HG03196 (cell line): ENCODE measurements at regions not wholly inside any gene's neighbourhood (a gene's known extent, or its start where the extent isn't known, plus 50 kb on each side); places are given as distances from the start of the nearest gene placed in this dataset.
"Not testable (repeated sequence)": the region's sequence is repeated elsewhere in the genome, so short reads cannot be mapped to it uniquely, and the experiment has no call there.

Experiments used
- ATAC-seq: cut with Tn5 transposase; IDR thresholded peaks from one replicate; pipeline ENCODE4 v1.9.1; 2021; ENCODE audit not compliant: unreplicated experiment

DNA sequence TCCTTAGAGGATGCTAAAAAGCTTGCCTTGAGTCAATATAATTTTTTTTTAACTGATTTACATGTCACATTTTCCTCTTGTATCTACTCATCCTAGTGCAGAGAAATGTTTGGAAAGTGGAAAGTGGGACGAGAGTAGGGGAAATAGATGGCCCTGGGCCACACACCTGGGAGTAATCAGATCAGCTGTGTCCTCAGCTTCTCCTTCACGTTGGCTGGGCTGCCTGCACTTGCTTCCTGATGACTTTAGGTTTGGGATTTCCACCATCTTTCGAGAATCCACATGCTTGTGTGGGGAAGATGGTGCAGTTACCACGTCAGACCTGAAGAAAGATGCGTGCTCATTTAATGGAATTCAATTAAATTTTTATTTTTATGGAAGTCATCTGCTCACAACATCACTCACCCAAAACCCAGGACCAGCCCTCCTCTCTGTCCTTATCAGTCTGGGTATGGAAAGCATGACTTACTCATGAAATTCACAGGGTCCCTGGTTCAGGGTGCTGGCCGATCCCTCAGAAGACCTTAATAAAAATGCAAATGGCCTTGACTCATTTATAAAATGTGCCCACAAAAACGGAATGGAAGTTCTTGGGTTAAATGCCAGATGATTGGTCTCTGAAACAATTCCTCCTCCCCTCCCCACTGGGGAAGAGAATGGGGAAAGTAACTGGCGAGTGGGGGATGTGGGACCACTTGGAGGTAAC lies 74.5 kb upstream of the TIAM2 start:
- no peak for ATAC-seq

DNA sequence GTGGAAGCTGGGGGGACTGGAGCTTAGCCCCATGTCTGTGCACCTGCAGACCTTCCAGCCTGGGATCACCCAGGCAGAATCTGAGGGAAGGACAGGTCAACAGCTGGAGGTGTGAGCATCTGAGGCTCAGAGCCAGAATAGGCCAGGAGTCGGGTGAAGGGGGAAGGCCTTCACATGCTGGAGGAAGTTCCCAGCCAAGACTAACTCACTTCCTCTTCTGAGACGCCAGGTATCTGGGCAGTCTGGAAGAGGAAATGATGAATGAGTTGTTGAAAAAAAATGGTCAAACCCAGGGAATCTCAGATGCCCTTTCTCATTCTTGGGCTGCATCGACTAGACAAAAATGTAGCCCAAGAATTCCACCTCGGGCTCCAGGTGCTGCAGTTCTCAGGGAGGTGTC lies 73.6 kb upstream of the TIAM2 start:
- ATAC-seq: no peak

DNA sequence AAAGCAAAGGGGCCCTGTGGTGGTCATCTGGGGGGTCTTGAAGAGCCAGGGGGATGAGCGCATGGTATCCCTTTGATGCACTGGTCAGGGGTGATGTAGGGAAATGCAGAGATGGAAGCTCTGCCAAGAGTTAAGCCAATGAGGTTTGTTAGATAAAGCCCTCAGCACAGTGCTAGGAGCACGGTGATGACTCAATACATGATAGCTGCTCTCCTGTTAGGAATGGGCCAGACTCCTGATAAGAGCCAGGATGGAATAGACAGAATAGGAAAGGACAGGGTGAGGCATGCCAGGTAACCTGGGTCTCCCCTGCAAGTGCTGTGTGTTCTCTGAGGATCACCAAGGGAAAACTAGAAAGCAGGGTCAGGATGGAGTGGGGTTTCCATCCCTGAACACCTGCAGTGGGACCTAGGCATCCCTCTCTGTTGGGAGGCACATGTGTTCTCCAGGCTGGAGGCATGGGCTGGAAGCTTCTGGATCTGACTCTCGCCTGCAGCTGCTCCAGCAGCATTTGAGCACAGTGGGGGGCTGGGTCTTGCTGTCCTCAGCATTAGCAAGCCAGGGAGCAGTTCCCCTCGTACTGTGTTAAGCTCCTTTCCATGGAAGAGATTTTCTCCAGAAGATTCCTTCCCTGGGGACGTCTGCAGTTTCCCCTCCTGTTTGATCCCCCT lies 71.8 kb upstream of the TIAM2 start:
- ATAC-seq: no peak

DNA sequence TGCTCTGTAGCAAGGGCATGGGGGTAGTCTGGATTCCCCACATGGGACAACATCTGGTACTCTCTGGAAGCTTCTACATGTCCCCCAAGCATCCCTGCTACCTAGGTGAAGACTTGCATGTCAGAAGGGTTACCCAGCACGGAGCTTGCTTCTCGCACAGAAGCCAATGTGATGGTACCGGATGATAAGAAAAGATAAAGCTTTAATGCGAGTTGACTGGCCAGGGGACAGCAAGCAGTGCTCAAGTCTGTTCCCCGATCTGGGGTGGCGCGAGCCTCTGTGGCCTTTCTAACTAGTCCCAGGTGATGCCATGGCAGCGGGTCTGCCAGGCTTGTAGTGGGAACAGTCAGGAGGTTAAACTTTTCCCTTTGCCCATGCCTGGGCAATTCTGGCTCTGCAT lies 70.0 kb upstream of the TIAM2 start:
- no peak for ATAC-seq

DNA sequence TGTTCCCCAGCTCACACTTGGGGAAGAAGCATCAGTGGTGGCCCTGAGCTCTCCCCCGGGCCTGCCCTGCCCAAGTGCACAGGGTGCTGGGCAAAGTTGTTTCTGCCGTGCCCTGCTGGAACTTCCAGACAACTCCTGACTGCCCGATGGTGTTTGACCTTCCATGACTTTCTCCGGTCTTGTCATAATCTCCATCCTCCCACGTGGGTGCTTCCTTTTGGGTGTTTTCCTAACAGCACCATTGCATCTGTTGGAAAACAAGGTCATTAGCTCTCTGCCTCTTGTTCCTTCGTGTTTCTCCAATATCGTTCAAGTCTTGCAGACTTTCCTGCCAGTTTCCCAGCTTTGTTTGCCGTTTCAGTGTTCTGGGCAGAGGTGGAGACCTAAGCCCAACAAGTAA lies 68.7 kb upstream of the TIAM2 start:
- no peak for ATAC-seq

DNA sequence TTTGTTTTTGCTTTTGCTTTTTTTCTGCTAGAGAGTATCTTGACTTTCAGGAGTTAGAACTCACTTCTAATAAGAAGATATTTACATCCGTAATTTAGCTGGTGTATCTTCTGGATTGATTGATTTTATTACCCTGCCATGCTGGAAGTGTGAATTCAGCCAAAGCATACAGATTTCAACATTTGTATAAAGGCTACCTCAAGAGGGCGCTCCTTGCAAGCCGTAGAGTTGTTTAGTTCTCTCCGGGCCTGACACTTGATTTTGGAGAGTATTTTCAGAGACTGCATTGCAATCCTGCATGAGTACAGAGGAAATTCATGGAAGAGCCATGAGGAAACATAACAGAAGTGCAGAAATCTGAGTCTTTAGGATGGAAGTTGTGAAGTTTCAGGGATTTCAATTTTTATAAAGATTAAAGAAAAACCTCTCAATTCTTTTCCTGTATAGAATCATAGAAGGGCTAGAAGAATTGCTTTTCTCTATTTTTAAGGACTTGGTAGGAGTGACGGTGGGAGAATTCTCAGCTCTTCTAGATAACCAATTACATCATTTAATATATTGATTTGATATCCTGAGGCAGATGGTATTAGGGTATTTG lies 66.7 kb upstream of the TIAM2 start:
- ATAC-seq: peak; percentile 70

DNA sequence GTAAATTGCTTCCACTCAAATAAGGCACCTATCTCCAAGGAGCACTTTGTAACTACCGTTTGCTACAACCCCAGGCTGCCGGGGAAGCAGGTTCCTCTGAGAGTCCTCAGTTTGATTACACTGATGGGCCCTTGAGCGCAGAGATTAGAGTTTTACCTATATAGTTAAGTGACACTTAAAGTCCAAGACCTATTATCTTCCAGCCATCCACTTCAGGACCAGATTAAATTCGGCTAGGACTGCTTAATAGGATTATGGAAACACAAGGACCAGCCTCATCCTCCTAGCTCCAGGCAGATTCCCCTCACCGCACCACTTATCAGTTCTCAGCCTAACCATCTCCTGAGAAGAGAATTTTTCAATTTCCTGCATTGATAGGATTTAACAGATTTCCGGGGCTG lies 64.7 kb upstream of the TIAM2 start:
- ATAC-seq: no peak

DNA sequence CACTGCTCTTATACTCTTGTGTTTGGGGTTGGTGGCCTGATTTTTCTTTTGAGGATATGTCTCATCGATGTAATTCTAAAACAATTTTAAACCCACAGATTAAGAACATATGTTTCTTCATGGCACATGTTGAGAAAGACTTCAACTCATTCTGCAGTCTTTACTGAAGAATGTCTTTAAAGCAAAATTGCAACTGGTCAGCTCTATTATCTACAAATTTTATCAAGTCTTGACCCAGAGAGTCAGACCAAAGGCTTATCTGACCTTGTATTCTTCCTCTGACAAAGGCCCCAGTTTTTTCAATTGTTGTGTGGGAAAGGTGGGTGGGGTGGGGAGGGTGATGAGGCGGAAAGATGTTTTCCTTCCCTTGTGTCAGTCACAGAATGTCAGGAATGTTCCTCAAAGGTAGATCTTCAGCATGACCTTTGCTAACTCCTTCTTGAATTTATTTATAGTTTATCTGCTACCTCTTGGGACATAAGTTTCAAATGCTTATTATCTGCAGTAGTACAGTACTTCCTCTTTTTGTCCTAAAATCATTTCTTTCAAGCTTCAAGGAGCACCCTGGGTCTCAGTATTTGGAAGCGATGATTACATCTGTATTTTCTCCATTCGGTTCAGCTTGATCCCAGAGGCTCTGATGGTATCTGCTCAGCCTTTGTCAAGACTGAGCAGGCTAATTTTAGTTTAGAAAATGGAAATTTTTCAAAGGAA lies 63.2 kb upstream of the TIAM2 start:
- ATAC-seq: no peak

DNA sequence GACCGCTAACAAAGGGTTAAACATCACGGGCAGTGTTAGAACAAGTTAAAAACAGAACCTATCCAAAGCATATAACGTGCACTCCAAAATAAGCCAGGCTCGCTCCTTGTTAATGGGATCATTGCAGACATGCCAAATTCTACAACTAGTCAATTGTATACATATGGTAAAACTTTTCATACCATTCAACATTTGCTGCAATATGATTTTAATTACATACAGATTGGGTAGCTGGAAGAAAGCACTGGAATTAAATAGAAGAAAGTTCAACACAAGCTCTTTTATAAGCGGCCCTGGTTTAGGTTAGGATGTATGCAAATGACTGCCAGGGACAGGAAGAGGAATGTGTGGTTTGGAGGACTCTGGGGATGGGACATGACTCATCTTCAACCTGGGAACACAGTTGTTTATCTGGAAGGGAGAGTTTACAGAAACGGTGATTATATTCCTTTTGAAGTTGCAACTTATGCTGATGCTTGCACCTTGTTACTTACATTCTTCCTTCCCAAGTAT lies 62.5 kb upstream of the TIAM2 start:
- no peak for ATAC-seq

DNA sequence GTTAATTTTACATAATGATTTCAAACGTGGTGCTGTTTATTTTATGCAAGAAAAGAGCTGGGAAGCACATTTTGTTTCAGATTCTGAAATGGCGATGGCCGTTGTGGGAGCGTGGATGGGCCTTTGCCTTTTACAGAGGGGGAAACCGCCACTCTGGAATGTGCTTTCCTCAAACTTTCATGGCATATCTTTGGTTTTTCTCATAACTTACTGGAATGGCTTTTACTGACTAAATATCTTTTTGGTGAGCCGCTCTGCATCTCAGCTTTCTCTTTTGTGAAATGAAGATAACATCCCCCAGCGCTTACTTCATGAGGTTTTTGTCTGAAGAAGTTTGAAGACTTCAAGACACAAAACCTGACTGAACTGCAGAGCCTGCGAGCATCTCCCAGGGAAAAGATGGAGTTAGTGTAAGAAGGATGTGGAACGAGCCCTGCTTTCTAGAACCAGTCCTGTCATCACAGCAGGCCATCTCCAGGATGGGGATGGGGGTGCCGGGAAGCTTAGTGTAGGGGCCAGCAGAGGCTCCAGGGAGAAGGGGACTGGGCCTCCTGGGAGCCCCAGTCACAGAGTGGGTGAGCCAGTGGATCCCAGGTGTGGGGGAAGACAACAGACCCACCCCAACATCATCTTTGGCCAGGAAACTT lies 61.8 kb upstream of the TIAM2 start:
- no peak for ATAC-seq

DNA sequence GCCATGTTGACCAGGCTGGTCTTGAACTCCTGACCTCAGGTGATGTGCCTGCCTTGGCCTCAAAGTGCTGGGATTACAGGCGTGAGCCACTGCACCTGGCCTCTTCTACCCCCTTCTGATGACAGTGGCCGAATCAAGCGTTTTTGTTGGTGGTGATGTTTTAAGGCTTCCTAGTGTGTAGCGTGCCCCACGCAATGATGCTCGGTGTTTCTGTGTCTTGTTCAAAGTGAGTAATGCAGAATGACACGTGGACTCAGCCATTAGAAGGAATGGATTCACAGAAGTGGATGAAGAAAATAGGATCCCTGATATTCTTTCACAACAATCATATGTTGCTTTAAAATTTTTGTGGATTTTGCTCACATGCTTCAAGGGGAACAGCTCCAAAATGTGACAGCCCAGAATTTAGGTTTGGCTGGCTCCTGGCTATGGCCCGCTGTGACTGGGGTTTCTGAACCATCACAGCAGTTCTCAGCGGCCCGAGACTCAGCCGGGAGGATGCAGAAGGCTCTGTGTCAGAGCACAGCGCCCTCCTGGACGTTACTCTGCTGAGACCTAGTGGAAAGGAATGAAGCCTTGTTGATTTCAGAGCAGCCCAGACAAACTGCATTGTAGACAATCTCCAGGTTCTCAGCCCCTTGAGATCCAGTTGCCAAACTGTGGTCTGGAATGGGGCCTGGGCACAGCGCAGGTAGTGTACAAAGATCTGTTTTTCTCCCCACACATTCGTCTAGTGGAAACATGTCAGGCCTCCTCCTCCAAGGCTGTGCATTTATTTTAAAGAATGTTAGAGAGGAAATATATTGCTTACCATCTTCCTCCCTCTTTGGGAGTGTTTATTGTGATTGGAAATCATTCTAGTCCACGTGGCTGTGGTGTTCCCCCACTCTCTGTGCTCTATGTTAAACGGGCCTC lies 57.6 kb upstream of the TIAM2 start:
- ATAC-seq: no peak

DNA sequence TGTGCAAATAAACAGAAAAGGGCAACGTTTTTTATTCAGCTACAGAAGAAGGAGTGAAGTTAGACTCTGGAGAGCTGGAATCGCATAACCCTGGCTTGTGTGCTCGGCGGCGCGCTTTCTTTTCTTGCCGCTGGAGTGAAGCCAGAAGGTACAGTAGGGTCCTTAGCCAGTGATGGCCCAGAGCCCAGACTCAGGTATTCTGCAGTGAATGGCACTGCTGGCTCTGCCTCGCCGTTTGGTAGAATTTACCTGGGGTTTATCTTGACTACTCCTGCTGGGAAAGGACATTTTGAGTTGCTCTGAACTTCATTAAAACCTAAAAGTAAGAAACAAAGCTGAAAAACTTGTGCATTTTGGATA lies 56.9 kb upstream of the TIAM2 start:
- ATAC-seq: no peak

DNA sequence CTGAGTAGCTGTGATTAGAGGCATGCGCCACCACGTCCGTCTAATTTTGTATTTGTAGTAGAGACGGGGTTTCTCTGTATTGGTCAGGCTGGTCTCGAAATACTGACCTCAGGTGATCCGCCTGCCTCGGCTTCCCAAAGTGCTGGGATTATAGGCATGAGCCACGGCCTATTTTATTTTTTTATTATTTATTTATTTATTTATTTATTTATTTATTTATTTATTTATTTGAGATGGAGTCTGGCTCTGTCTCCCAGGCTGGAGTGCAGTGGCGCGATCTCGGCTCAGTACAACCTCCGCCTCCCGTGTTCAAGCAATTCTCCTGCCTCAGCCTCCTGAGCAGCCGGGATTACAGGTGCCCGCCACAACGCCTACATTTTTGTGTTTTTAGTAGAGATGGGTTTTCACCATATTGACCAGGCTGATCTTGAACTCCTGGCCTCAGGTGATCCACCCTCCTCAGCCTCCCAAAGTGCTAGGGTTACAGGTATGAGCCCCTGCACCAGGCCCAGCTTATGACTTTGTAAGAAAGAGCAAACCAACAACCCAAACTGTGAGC lies 56.3 kb upstream of the TIAM2 start:
- ATAC-seq: not testable (repeated sequence)

DNA sequence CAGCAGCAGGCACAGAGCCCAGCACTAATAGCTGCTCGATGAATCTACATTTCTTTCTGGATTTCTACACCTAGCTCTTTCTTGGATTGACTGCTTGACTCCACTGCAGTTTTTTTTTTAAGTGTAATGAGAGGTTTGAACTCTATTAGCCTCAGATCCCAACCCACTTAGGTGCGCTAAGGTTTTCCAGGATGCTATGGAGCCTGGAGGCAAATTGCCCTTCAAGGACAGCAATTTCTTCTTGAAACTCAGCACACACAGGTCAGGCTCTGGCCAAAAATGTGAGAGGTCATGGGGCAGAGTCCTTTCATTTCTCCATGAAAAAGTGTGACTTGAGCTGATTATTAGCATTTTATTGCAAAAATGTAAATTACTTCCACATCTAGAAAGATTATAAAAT lies 52.3 kb upstream of the TIAM2 start:
- ATAC-seq: no peak

DNA sequence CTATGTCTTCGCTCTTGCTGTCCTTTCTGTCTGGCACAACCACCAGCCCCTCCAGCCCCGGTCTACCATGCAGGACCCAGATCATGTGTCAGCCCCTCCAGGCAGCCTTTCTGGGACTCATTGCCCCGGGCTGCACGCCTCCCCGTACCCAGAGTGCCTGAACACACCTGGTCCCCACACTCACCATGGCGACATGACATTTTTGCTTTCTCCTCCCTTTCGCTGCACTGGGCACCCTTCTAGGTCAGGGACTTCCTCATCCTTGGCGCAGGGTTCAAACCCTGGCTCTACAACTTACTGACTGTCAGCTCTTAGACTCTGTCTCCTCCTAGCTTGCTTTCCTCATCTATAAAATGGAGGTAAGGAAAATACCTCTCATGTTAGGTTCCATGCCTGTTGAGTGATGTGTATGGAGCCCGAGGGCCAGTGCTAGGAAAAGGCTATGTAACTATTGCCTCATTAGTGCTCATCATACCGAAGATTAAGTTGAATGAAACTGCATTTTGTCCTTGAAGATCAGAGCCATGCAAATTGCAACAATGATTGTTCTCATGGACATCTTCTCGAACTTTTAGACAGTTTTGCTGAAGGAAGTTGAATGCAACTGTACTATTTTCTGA lies 49.7 kb upstream of the TIAM2 start:
- no peak for ATAC-seq
